Lower leg skin (tissue), 3 donors: ENCODE measurements at regions not wholly inside any gene's neighbourhood (a gene's known extent, or its start where the extent isn't known, plus 50 kb on each side); places are given as distances from the start of the nearest gene placed in this dataset.

Experiments used
- POLR2A ChIP-seq, 2 donors: fragments of 450-650 bp; IDR thresholded peaks; one replicate each; pipeline ENCODE4 v1.6.1; 2016 to 2017; ENCODE audit warnings: antibody characterized with exemption in 2 of 2, mild to moderate bottlenecking in 1 of 2, moderate library complexity in 1 of 2
- TF ChIP-seq, protein P1 (sequence below), 3 donors: fragments of 450-650 bp; IDR thresholded peaks; one replicate each; pipeline ENCODE4 v1.5.1; 2016; ENCODE audit warnings: antibody characterized with exemption in 3 of 3, mild to moderate bottlenecking in 3 of 3, moderate library complexity in 2 of 3

DNA sequence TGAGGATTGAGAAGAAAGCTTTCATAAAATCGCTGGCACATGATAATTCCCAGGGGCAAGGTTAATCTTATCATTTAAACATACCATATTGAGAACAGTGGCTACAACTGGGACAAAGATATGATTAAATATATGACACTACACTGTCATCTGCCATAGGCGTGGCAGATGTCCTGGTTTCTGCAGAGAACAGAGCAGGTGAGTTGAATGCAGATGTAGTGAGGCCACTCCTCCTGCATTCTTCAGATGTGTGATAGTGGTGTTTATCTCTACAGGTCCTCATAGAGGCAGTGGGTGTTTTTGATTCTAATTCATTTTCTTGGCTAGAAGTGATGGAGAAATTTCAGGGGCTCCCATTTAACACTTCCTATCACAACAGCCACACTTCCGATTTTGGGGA, 237.0 kb upstream of the CDH9 start:
- no peak for TF ChIP-seq POLR2A (IDR thresholded peaks at IDR 0.05)
- TF ChIP-seq, protein P1, sequence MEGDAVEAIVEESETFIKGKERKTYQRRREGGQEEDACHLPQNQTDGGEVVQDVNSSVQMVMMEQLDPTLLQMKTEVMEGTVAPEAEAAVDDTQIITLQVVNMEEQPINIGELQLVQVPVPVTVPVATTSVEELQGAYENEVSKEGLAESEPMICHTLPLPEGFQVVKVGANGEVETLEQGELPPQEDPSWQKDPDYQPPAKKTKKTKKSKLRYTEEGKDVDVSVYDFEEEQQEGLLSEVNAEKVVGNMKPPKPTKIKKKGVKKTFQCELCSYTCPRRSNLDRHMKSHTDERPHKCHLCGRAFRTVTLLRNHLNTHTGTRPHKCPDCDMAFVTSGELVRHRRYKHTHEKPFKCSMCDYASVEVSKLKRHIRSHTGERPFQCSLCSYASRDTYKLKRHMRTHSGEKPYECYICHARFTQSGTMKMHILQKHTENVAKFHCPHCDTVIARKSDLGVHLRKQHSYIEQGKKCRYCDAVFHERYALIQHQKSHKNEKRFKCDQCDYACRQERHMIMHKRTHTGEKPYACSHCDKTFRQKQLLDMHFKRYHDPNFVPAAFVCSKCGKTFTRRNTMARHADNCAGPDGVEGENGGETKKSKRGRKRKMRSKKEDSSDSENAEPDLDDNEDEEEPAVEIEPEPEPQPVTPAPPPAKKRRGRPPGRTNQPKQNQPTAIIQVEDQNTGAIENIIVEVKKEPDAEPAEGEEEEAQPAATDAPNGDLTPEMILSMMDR (IDR thresholded peaks at IDR 0.05): no peak
